Liver (tissue), 3 donors: ENCODE measurements at regions not wholly inside any gene's neighbourhood (a gene's known extent, or its start where the extent isn't known, plus 50 kb on each side); places are given as distances from the start of the nearest gene placed in this dataset.

Experiments used
- CTCF ChIP-seq: fragments of 150-350 bp; IDR thresholded peaks from 2 replicates; pipeline ENCODE4 v1.5.1; 2017; ENCODE audit warnings: improper control_type of control experiment, low read depth, low read length; ENCODE audit not compliant: missing input control
- EGR1 ChIP-seq, 2 donors: IDR thresholded peaks; 2 replicates each; pipeline ENCODE4 v1.6.1; 2016 to 2018; ENCODE audit warnings: antibody characterized with exemption in 2 of 2, low read depth in 2 of 2
- GABPA ChIP-seq, 2 donors: IDR thresholded peaks in 1 of 2; conservative IDR thresholded peaks in 1 of 2; 2 replicates each; pipeline ENCODE4 v1.6.1; 2016; ENCODE audit warnings: antibody characterized with exemption in 2 of 2, mild to moderate bottlenecking in 1 of 2, moderate library complexity in 1 of 2
- MAX ChIP-seq: IDR thresholded peaks from 2 replicates; pipeline ENCODE4 v1.6.1; 2016; ENCODE audit warnings: antibody characterized with exemption
- YY1 ChIP-seq: IDR thresholded peaks from 2 replicates; pipeline ENCODE4 v1.6.1; 2016; ENCODE audit warnings: antibody characterized with exemption, mild to moderate bottlenecking
- ZBTB33 ChIP-seq: IDR thresholded peaks from 2 replicates; pipeline ENCODE4 v1.6.1; 2016; ENCODE audit warnings: antibody characterized with exemption
- donor health status: healthy.
- donor health status: healthy.

GRCh38 chr9:134492721-134493460 is 148.7 kb upstream of the COL5A1 start:
- TF ChIP-seq CTCF = no peak
- TF ChIP-seq MAX = no peak
- TF ChIP-seq GABPA (IDR thresholded peaks at IDR 0.05 in 1 of 2, conservative IDR thresholded peaks at IDR 0.05 in 1 of 2) = no peak
- no peak for TF ChIP-seq YY1
- no peak for TF ChIP-seq EGR1 (IDR thresholded peaks at IDR 0.05; ENCODE audit: low read depth in 2 of 2)
- TF ChIP-seq ZBTB33 = no peak
